SK-N-SH (cell line): ENCODE measurements at regions not wholly inside any gene's neighbourhood (a gene's known extent, or its start where the extent isn't known, plus 50 kb on each side); places are given as distances from the start of the nearest gene placed in this dataset.

Experiments
- CTCF ChIA-PET: fragments of 300-600, 350-600 bp; formaldehyde crosslinking; extraction: SDS; loops from one replicate; lab custom pipeline; 2021; lab: Yijun Ruan, JAX
- POLR2A ChIA-PET: fragments of 350-600 bp; sonication (Branson Sonifier 250); formaldehyde crosslinking; extraction: SDS; loops from one replicate; lab custom pipeline; 2020; ENCODE audit warnings: antibody characterized with exemption, inconsistent platforms; lab: Yijun Ruan, JAX
- DNase-seq: peaks from one replicate; pipeline ENCODE4 v3.0.0; 2012
- H2AFZ ChIP-seq: fragments of 200-600 bp; sonication (generic); 2 replicates; pipeline ENCODE4 v1.8.1; 2016; ENCODE audit warnings: antibody characterized with exemption, mild to moderate bottlenecking, low read depth
- H3F3A ChIP-seq: fragments of 200-600 bp; sonication (generic); replicated peaks from 2 replicates; pipeline ENCODE3; 2016; ENCODE audit warnings: antibody characterized with exemption, mild to moderate bottlenecking; ENCODE audit not compliant: insufficient read depth
- H3K27ac ChIP-seq, 2 experiments: fragments of 200-500 bp in 1 of 2; fragments of 200-600 bp in 1 of 2; sonication (Bioruptor generic) in 1 of 2; sonication (generic), shearing (Covaris generic) in 1 of 2; 2 replicates each; pipeline versions ENCODE4 v1.5.1 to v1.6.1; 2014 to 2016; ENCODE audit warnings: low read depth in 2 of 2, inconsistent platforms in 1 of 2, low read length in 1 of 2, mild to moderate bottlenecking in 1 of 2, mixed read lengths in 1 of 2
- H3K27me3 ChIP-seq: fragments of 200-600 bp; sonication (generic), shearing (Covaris generic); 2 replicates; pipeline ENCODE4 v1.6.1; 2016; ENCODE audit warnings: mixed run types; ENCODE audit not compliant: insufficient read depth
- H3K36me3 ChIP-seq, 2 experiments: fragments of 200-500 bp in 1 of 2; fragments of 200-600 bp in 1 of 2; sonication (Bioruptor generic) in 1 of 2; sonication (generic) in 1 of 2; replicated peaks in 1 of 2; 2 replicates each; pipeline versions ENCODE3 to v1.5.1; 2014 to 2016; ENCODE audit warnings: low read length in 1 of 2, mild to moderate bottlenecking in 1 of 2; ENCODE audit not compliant: insufficient read depth in 2 of 2, control insufficient read depth in 1 of 2
- H3K4me1 ChIP-seq, 2 experiments: fragments of 200-500 bp in 1 of 2; fragments of 200-600 bp in 1 of 2; sonication (Bioruptor generic) in 1 of 2; sonication (generic), shearing (Covaris generic) in 1 of 2; 2 replicates each; pipeline versions ENCODE4 v1.5.1 to v1.6.1; 2014 to 2016; ENCODE audit warnings: low read depth in 1 of 2, low read length in 1 of 2, mixed run types in 1 of 2; ENCODE audit not compliant: insufficient read depth in 2 of 2, control insufficient read depth in 1 of 2
- H3K4me2 ChIP-seq: fragments of 200-600 bp; sonication (generic), shearing (Covaris generic); 2 replicates; pipeline ENCODE4 v1.6.1; 2017; ENCODE audit warnings: mixed run types
- H3K4me3 ChIP-seq, 2 experiments: fragments of 200-500 bp in 1 of 2; fragments of 200-600 bp in 1 of 2; sonication (Bioruptor generic) in 1 of 2; sonication (generic), shearing (Covaris generic) in 1 of 2; 2 replicates each; pipeline versions ENCODE4 v1.5.1 to v1.8.1; 2014 to 2016; ENCODE audit warnings: low read depth in 2 of 2, inconsistent platforms in 1 of 2, low read length in 1 of 2, mild to moderate bottlenecking in 1 of 2, mixed read lengths in 1 of 2, moderate library complexity in 1 of 2
- H3K79me2 ChIP-seq: fragments of 200-600 bp; sonication (generic); 2 replicates; pipeline ENCODE4 v1.8.1; 2017; ENCODE audit warnings: mild to moderate bottlenecking; ENCODE audit not compliant: insufficient read depth
- H3K9ac ChIP-seq: fragments of 200-600 bp; sonication (generic); 2 replicates; pipeline ENCODE4 v1.6.1; 2017; ENCODE audit warnings: mixed run types
- H3K9me2 ChIP-seq: fragments of 200-600 bp; sonication (generic); 2 replicates; pipeline ENCODE4 v1.6.1; 2017; ENCODE audit warnings: mixed run types
- H3K9me3 ChIP-seq: fragments of 200-600 bp; sonication (generic); 2 replicates; pipeline ENCODE4 v1.6.1; 2017; ENCODE audit warnings: mixed run types, mild to moderate bottlenecking, moderate library complexity
- H4K20me1 ChIP-seq: fragments of 200-600 bp; sonication (generic); 2 replicates; pipeline ENCODE4 v1.6.1; 2017; ENCODE audit warnings: mild to moderate bottlenecking, mixed run types; ENCODE audit not compliant: insufficient read depth
- CTCF ChIP-seq: fragments of 200-600 bp; sonication (generic); IDR thresholded peaks from 2 replicates; pipeline ENCODE4 v1.6.1; 2017; ENCODE audit warnings: antibody characterized with exemption, mild to moderate bottlenecking, moderate library complexity
- FOSL2 ChIP-seq: IDR thresholded peaks from 2 replicates; pipeline ENCODE4 v1.4.0; 2012; ENCODE audit warnings: low read depth, mild to moderate bottlenecking, moderate library complexity, borderline replicate concordance
- FOXM1 ChIP-seq: IDR thresholded peaks from 2 replicates; pipeline ENCODE4 v1.4.0; 2012; ENCODE audit warnings: low read depth, mild to moderate bottlenecking
- MAX ChIP-seq: IDR thresholded peaks from 2 replicates; pipeline ENCODE4 v1.4.0; 2012; ENCODE audit warnings: low read depth
- MEF2A ChIP-seq: IDR thresholded peaks from 2 replicates; pipeline ENCODE4 v1.4.0; 2012; ENCODE audit warnings: low read depth, borderline replicate concordance
- MXI1 ChIP-seq: IDR thresholded peaks from 2 replicates; pipeline ENCODE4 v1.6.1; 2012; ENCODE audit warnings: mild to moderate bottlenecking, low read depth, low read length, improper control_type of control experiment
- POLR2AphosphoS5 ChIP-seq: IDR thresholded peaks from 2 replicates; pipeline ENCODE4 v1.6.1; 2012; ENCODE audit warnings: low read depth, low read length
- USF2 ChIP-seq: fragments of 150-350 bp; IDR thresholded peaks from 2 replicates; pipeline ENCODE4 v1.6.1; 2017; ENCODE audit warnings: antibody characterized with exemption, low read length, low read depth, borderline replicate concordance
- ZBTB33 ChIP-seq: IDR thresholded peaks from 2 replicates; pipeline ENCODE4 v1.4.0; 2012; ENCODE audit warnings: low read depth, borderline replicate concordance
- whole genome bisulfite sequencing: methylation state at CpG from one replicate; pipeline ENCODE4 v1.1.6; 2017; ENCODE audit warnings: low lambda C conversion rate; 5-methylcytosine and 5-hydroxymethylcytosine counted together

GRCh38 chr12:107178776-107179175 is 85.4 kb upstream of the CRY1 start (continued):
- TF ChIP-seq POLR2AphosphoS5: no peak
- TF ChIP-seq, all 33 proteins: peak for 0

- ChIA-PET POLR2A (no interaction called here), CTCF (no interaction called here)
- Histone ChIP-seq H3K36me3 (no peaks in the 10 kb centered on the region), H2AFZ (no peak overlapping the region), H4K20me1 (no peaks in the 10 kb centered on the region), H3K79me2 (no peaks in the 10 kb centered on the region), H3K27ac (no peak overlapping the region), H3K4me3 (no peak overlapping the region), H3K4me1 (no peaks in the 10 kb centered on the region), H3K9me3 (no peaks in the 10 kb centered on the region), H3F3A (no peaks in the 10 kb centered on the region), H3K9me2 (no peaks in the 10 kb centered on the region), H3K27me3 (no peaks in the 10 kb centered on the region), H3K4me2 (no peak overlapping the region), H3K9ac (no peak overlapping the region)
- no peak for DNase-seq
- TF ChIP-seq USF2: no peak
- TF ChIP-seq ZBTB33: no peak
- TF ChIP-seq FOSL2: no peak
- no peak for TF ChIP-seq MXI1
- TF ChIP-seq FOXM1: no peak
- no peak for TF ChIP-seq MEF2A
- no peak for TF ChIP-seq CTCF
- TF ChIP-seq MAX: no peak
- 47% methylated on average over 1 of the region's 1 CpG for whole genome bisulfite sequencing
These were observed 86.5 kb upstream of the CRY1 start for GRCh38 chr12:107179871-107180270.

- no peaks in the 10 kb centered on the region for H3K79me2 ChIP-seq
These were observed 86.9 kb upstream of the CRY1 start for GRCh38 chr12:107180272-107180671.

More at GRCh38 chr12:107180272-107180671, 86.9 kb upstream of the CRY1 start:
- DNase-seq: no peak
- H3K4me3 ChIP-seq: no peak overlapping the region
- CTCF ChIA-PET: no interaction called here
- WGBS: 19% methylated on average over 1 of the region's 1 CpG
- TF ChIP-seq CTCF (no peak), FOXM1 (no peak)
- TF ChIP-seq, all 33 proteins: peak for 0
- H3K9ac ChIP-seq: no peak overlapping the region
- H3K9me2 ChIP-seq: no peaks in the 10 kb centered on the region
- H3K4me1 ChIP-seq: no peaks in the 10 kb centered on the region
- POLR2A ChIA-PET: no interaction called here
- H3F3A ChIP-seq: no peaks in the 10 kb centered on the region
- H3K27me3 ChIP-seq: no peaks in the 10 kb centered on the region
- no peak overlapping the region for H3K4me2 ChIP-seq
- H2AFZ ChIP-seq: no peak overlapping the region
- no peaks in the 10 kb centered on the region for H3K36me3 ChIP-seq
- H3K27ac ChIP-seq: no peak overlapping the region
- H3K9me3 ChIP-seq: no peaks in the 10 kb centered on the region
- H4K20me1 ChIP-seq: no peaks in the 10 kb centered on the region
